Thyroid gland (tissue), 4 donors: ENCODE measurements at regions not wholly inside any gene's neighbourhood (a gene's known extent, or its start where the extent isn't known, plus 50 kb on each side); places are given as distances from the start of the nearest gene placed in this dataset.

Experiments used
- DNase-seq, 2 donors: peaks; one replicate each; pipeline ENCODE4 v3.0.0-alpha.2; 2019
- H3K27ac ChIP-seq, 3 donors: fragments of 200-600 bp; sonication (generic); 1 replicate in 2 of 3; 2 replicates in 1 of 3; pipeline ENCODE4 v1.5.1; 2016 to 2019; ENCODE audit warnings: mild to moderate bottlenecking in 1 of 3, moderate library complexity in 1 of 3
- H3K27me3 ChIP-seq: fragments of 200-600 bp; sonication (generic); one replicate; pipeline ENCODE4 v1.5.1; 2019
- H3K36me3 ChIP-seq, 2 donors: fragments of 200-600 bp; sonication (generic); one replicate each; pipeline ENCODE4 v1.5.1; 2016 to 2019
- H3K4me1 ChIP-seq, 2 donors: fragments of 200-600 bp; sonication (generic); one replicate each; pipeline ENCODE4 v1.5.1; 2017 to 2019
- H3K4me3 ChIP-seq, 3 donors: fragments of 200-600 bp; sonication (generic); replicated peaks in 1 of 3; 1 replicate in 2 of 3; 2 replicates in 1 of 3; pipeline ENCODE4 v1.5.1; 2016; ENCODE audit warnings: mild to moderate bottlenecking in 1 of 3
- H3K9me3 ChIP-seq: fragments of 200-600 bp; sonication (generic); one replicate; pipeline ENCODE4 v1.5.1; 2017
- CTCF ChIP-seq, 6 experiments: fragments of 200-600 bp in 3 of 6; fragments of 450-650 bp in 3 of 6; sonication (generic) in 3 of 6; IDR thresholded peaks; one replicate each; pipeline ENCODE4 v1.5.1; 2016 to 2019; ENCODE audit warnings: antibody characterized with exemption in 6 of 6, mild to moderate bottlenecking in 2 of 6, inconsistent platforms in 1 of 6, moderate library complexity in 1 of 6
- POLR2A ChIP-seq, 2 donors: fragments of 450-650 bp; IDR thresholded peaks; one replicate each; pipeline ENCODE4 v1.6.1; 2017; ENCODE audit warnings: antibody characterized with exemption in 2 of 2, mild to moderate bottlenecking in 2 of 2, moderate library complexity in 1 of 2
- WGBS, 2 donors: methylation state at CpG; one replicate each; pipeline ENCODE4 v1.1.5; 2017; 5-methylcytosine and 5-hydroxymethylcytosine counted together
- intact Hi-C: fragments of 100-400 bp; cut with DNase I; formaldehyde crosslinking; loops from one replicate; pipeline ENCODE4 v1.15.1; 2023

- no peak overlapping the region for H3K4me3 ChIP-seq
- H3K4me1 ChIP-seq: peaks cover 6 to 8% of the 10 kb centered on the region in 2 donors
- no peak for TF ChIP-seq POLR2A (IDR thresholded peaks at IDR 0.05)
- no peak for TF ChIP-seq CTCF (IDR thresholded peaks at IDR 0.05)
- H3K27ac ChIP-seq: no peak overlapping the region
- H3K36me3 ChIP-seq: no peaks in the 10 kb centered on the region
- H3K27me3 ChIP-seq: no peaks in the 10 kb centered on the region
- 50 to 67% methylated on average over 1 of the region's 1 CpG for WGBS, 2 donors
- intact Hi-C loops: no loop called here
- H3K9me3 ChIP-seq: no peaks in the 10 kb centered on the region
- DNase-seq: no peak
These were observed 83.0 kb downstream of the CD164 start for GRCh38 chr6:109299265-109299607.

GRCh38 chr6:109298605-109299264, 83.5 kb downstream of the CD164 start:
- Histone ChIP-seq H3K36me3 (no peaks in the 10 kb centered on the region), H3K27ac (no peak overlapping the region), H3K9me3 (no peaks in the 10 kb centered on the region), H3K4me1 (peaks cover 4 to 5% of the 10 kb centered on the region in 2 donors), H3K4me3 (no peak overlapping the region), H3K27me3 (no peaks in the 10 kb centered on the region)
- intact Hi-C loops: no loop called here
- no peak for DNase-seq
- 79 to 82% methylated on average over 6 of the region's 6 CpGs for WGBS, 2 donors
- TF ChIP-seq POLR2A (IDR thresholded peaks at IDR 0.05) (no peak), CTCF (IDR thresholded peaks at IDR 0.05) (no peak)

GRCh38 chr6:109297406-109298110, 84.7 kb downstream of the CD164 start:
- Histone ChIP-seq H3K36me3 (no peaks in the 10 kb centered on the region), H3K9me3 (no peaks in the 10 kb centered on the region), H3K4me3 (no peak overlapping the region), H3K27ac (no peak overlapping the region), H3K27me3 (no peaks in the 10 kb centered on the region), H3K4me1 (no peaks in the 10 kb centered on the region)
- WGBS, 2 donors: 29 to 34% methylated on average over 6 of the region's 6 CpGs
- intact Hi-C loops: no loop called here
- no peak for TF ChIP-seq POLR2A (IDR thresholded peaks at IDR 0.05)
- no peak for TF ChIP-seq CTCF (IDR thresholded peaks at IDR 0.05)
- DNase-seq: no peak

- no peak for DNase-seq
- Histone ChIP-seq H3K9me3 (no peaks in the 10 kb centered on the region), H3K27ac (no peak overlapping the region), H3K36me3 (no peaks in the 10 kb centered on the region), H3K27me3 (no peaks in the 10 kb centered on the region), H3K4me3 (no peak overlapping the region), H3K4me1 (no peaks in the 10 kb centered on the region)
- WGBS, 2 donors: 75 to 79% methylated on average over 7 of the region's 7 CpGs
- intact Hi-C loops: no loop called here
- TF ChIP-seq POLR2A (IDR thresholded peaks at IDR 0.05) (no peak), CTCF (IDR thresholded peaks at IDR 0.05) (no peak)
These were observed 85.3 kb downstream of the CD164 start for GRCh38 chr6:109296971-109297372.

- Histone ChIP-seq H3K4me3 (no peak overlapping the region), H3K4me1 (no peaks in the 10 kb centered on the region), H3K9me3 (no peaks in the 10 kb centered on the region), H3K27me3 (no peaks in the 10 kb centered on the region), H3K36me3 (no peaks in the 10 kb centered on the region), H3K27ac (no peak overlapping the region)
- no peak for TF ChIP-seq CTCF (IDR thresholded peaks at IDR 0.05)
- TF ChIP-seq POLR2A (IDR thresholded peaks at IDR 0.05): no peak
- DNase-seq: no peak
- WGBS, 2 donors: 51 to 79% methylated on average over 3 of the region's 3 CpGs
- intact Hi-C loops: no loop called here
These were observed 85.8 kb downstream of the CD164 start for GRCh38 chr6:109296452-109296851.
